Astrocyte of the cerebellum (primary cell): ENCODE measurements at regions not wholly inside any gene's neighbourhood (a gene's known extent, or its start where the extent isn't known, plus 50 kb on each side); places are given as distances from the start of the nearest gene placed in this dataset.
"Not testable (repeated sequence)": the region's sequence is repeated elsewhere in the genome, so short reads cannot be mapped to it uniquely, and the experiment has no call there.

Experiments used
- DNase-seq: peaks from one replicate; pipeline ENCODE4 v3.0.0-alpha.2; 2011; ENCODE audit warnings: low read depth
- H3K4me3 ChIP-seq: 2 replicates; pipeline ENCODE4 v1.5.1; 2011; ENCODE audit warnings: mild to moderate bottlenecking, low read depth, low read length, moderate library complexity
- in situ Hi-C: cut with HindIII; loops from 2 replicates; pipeline ENCODE4 v1.10.0; 2017; ENCODE audit warnings: low sequenced_read_pairs
- TF ChIP-seq, protein P1 (sequence below): IDR thresholded peaks from 2 replicates; pipeline ENCODE4 v1.5.1; 2012; ENCODE audit warnings: low read length, low read depth, moderate library complexity, mild to moderate bottlenecking; ENCODE audit errors: missing control alignments

GRCh38 chr6:122180132-122180531, 219.3 kb upstream of the HSF2 start:
- no peak overlapping the region for H3K4me3 ChIP-seq
- in situ Hi-C loops: no loop called here
- TF ChIP-seq, protein P1, sequence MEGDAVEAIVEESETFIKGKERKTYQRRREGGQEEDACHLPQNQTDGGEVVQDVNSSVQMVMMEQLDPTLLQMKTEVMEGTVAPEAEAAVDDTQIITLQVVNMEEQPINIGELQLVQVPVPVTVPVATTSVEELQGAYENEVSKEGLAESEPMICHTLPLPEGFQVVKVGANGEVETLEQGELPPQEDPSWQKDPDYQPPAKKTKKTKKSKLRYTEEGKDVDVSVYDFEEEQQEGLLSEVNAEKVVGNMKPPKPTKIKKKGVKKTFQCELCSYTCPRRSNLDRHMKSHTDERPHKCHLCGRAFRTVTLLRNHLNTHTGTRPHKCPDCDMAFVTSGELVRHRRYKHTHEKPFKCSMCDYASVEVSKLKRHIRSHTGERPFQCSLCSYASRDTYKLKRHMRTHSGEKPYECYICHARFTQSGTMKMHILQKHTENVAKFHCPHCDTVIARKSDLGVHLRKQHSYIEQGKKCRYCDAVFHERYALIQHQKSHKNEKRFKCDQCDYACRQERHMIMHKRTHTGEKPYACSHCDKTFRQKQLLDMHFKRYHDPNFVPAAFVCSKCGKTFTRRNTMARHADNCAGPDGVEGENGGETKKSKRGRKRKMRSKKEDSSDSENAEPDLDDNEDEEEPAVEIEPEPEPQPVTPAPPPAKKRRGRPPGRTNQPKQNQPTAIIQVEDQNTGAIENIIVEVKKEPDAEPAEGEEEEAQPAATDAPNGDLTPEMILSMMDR: peak; percentile 45
- DNase-seq: no peak

DNA sequence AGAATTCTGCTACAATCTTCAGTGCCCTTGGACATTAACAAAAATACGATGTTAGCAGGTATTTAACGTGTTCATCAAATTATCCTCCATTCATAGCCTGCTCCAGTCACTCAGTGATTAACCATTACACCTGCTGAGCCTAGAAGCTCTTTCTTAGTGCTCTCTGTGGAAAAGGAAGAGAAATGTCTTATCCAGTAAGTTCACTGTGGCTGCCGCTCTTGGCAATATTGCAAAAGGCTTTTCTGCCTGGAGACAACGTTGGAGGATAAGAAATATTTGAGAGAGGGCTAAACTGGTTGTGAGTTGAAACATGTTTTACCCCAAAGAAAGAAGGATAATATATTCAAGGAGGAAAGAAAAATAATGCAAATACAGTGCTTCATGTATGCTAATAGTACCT, 217.4 kb upstream of the HSF2 start:
- in situ Hi-C loops: no loop called here
- H3K4me3 ChIP-seq: no peak overlapping the region
- no peak for DNase-seq
- TF ChIP-seq, protein P1: no peak

GRCh38 chr6:122184401-122184827, 215.0 kb upstream of the HSF2 start:
- DNase-seq: peak; percentile 26
- in situ Hi-C loops: no loop called here
- no peak overlapping the region for H3K4me3 ChIP-seq
- TF ChIP-seq, protein P1: peak; percentile 31

DNA sequence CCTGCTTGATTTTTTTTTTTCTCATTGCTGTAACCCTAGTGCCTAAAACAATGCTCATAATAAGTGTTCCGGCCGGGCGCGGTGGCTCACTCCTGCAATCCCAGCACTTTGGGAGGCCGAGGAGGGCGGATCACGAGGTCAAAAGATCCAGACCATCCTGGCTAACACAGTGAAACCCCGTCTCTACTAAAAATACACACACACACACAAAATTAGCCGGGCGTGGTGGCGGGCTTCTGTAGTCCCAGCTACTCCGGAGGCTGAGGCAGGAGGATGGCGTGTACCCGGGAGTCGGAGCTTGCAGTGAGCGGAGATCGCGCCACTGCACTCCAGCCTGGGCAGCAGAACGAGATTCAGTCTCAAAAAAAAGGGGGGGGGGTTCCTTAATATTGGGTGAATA, 214.0 kb upstream of the HSF2 start:
- H3K4me3 ChIP-seq, DNase-seq: not testable (repeated sequence)
- in situ Hi-C loops: loop anchor here (5.0 kb wide), 1 partner anchor 753 kb away; no protein-coding TSS in a partner anchor

GRCh38 chr6:122187186-122187585, 212.3 kb upstream of the HSF2 start:
- TF ChIP-seq, protein P1: no peak
- no peak for DNase-seq

GRCh38 chr6:122198922-122199321, 200.5 kb upstream of the HSF2 start:
- no peak for DNase-seq
- H3K4me3 ChIP-seq: no peak overlapping the region
- TF ChIP-seq, protein P1: no peak
- in situ Hi-C loops: no loop called here

More at GRCh38 chr6:122187186-122187585, 212.3 kb upstream of the HSF2 start:
- in situ Hi-C loops: loop anchor here (5.0 kb wide), 1 partner anchor 755 kb away; no protein-coding TSS in a partner anchor
- no peak overlapping the region for H3K4me3 ChIP-seq

- DNase-seq: peak; percentile 52
- in situ Hi-C loops: no loop called here
- TF ChIP-seq, protein P1: no peak
- no peak overlapping the region for H3K4me3 ChIP-seq
Observed at GRCh38 chr6:122200440-122200839, 199.0 kb upstream of the HSF2 start.
